ENCODE measurements at regions not wholly inside any gene's neighbourhood (a gene's known extent, or its start where the extent isn't known, plus 50 kb on each side); places are given as distances from the start of the nearest gene placed in this dataset.

DNA sequence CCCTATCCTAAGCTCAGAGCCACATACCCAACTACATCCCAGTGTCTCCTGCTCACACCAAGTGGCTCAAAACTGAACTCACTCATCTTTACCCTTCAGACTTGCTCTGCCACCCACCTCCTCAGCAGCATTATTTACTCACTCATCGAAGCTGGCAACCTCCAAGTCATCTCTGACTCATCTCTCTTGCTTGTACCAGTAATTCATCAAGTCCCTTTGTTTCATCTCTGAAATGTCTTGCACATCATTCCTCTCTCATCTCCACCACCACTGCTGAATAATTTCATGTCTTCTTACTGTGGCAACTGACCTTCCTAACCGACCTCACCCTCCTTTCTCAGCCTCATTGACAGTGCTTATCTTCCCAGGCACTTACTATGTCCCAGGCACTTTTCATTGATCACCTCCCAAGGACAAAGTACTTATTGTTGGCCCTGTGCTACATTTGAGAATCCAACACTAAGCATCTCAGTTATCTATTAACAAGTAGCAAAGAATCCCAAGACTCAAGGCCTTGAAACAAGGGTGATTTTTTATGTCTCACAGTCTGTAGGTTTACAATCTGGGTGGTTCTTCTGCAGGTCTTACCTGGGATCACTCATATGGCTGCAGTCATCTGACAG, 82.0 kb downstream of the MRPL46 start:
- H3K4me3 ChIP-seq, result no peak overlapping the region
- H3K27ac ChIP-seq, result no peak overlapping the region

DNA sequence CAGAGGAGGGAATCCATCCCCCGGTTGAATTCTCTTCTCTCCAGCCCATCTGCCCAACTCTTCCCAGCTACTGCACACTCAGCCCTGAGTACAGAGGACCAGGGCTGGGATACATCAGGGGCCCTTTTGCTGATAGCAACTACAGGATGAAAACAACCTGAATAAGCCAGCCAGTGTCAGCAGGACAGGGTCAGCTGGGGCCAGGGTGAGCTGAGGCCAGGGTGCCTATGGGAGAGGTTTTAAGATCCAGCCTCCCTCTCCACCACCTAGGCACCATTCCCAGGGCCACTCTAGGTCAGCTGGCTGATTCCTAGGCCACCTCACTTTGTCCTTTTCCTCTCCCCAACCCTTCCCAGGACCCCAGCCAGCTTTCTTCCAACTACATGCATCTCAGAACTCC, 83.8 kb downstream of the MRPL46 start:
- Histone ChIP-seq H3K27ac (no peak overlapping the region), H3K4me3 (no peak overlapping the region)

DNA sequence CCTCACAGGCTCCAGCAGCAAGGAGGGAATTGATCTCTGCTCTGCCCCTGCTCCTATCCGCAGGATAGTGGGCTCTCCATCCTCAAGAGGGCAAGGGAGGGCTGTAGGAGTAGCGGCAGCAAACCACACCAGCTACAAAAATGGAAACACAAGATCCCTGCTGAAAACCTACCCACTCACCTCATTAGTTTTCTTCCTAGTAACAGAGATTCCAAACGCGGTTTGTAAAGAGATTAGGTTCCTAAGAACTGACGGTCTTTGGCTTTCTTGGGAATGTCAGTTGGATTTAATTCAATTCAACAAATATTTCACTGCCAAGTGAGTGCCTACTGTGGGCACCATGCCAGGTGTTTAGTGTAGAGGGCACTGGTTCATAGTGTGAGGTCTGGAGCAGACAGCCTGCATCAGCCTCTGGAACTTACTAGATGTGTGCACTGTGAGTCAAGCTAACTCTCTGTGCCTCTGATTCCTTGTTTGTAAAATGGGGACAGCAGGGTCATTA, 84.7 kb downstream of the MRPL46 start:
- no peak overlapping the region for H3K27ac ChIP-seq
- H3K4me3 ChIP-seq, result no peak overlapping the region

DNA sequence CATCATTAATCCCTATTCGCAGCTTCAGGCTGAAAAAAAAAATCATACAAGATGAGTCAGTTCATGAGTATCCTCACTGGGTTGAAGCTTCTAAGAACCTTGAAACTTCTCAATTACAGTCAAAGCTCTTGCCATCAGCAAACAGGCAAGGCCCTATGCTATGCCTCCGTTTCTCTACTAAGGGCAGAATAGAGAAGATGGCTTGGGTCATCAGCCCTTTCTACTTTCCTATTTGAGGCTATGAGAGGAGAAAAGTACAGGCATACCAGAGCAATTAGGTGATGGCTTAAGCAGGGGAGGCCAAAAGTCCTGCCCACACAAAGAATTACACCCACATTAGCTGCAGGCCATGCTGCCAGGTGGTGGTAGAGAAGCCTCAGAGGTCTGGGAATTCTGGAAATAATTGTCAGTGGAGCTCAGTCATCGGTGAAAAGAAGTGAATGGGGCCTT, 89.0 kb downstream of the MRPL46 start:
- H3K4me3 ChIP-seq, result no peak overlapping the region
- H3K27ac ChIP-seq, result no peak overlapping the region

DNA sequence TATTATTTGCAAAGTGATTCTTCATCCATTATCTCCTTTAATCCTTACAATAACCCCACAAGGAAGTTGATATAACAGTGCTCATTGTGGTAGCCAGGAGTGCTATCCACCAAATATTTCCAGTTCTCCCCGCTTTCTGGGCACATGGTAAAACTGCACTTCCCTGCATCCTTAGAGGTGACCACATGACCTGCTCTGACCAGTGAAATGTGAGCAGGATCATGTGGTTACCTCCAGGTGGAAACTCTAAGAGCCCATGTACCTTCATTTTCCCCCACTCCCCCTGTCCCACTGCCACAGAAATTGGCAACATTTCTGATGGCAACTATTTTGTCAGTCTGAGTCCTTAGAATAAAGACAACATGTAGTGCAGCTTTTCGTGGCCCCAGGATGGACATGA, 89.7 kb downstream of the MRPL46 start:
- Histone ChIP-seq H3K4me3 (no peak overlapping the region), H3K27ac (no peak overlapping the region)

DNA sequence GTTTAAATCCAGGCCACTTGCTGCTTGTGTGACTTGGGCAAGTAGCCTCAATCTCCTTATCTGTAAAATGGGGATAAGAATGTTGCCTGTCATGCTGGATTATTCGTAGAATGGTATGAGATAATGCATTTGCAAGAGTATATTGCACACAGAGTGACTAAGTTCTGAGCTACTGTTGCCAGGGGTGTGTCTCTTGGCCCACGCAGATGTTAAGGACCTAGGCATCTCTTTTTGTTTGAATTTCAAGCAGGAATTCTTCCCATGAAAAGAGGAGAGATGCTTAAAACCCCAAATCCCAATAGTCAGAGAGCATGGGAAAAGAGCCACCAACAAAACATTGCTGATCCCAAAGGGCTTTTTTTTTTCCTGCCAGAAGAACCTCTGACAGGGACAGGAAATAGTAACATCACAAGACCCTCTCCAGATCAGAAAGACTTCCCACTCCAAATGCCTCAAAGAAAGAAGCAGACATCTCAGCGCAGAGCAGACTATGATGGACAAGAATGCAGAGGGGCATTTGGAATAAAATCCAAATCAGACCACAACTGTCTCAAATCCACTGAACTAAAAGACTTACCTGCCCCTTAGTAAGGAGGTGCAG, 90.5 kb downstream of the MRPL46 start:
- Histone ChIP-seq H3K4me3 (no peak overlapping the region), H3K27ac (no peak overlapping the region)

DNA sequence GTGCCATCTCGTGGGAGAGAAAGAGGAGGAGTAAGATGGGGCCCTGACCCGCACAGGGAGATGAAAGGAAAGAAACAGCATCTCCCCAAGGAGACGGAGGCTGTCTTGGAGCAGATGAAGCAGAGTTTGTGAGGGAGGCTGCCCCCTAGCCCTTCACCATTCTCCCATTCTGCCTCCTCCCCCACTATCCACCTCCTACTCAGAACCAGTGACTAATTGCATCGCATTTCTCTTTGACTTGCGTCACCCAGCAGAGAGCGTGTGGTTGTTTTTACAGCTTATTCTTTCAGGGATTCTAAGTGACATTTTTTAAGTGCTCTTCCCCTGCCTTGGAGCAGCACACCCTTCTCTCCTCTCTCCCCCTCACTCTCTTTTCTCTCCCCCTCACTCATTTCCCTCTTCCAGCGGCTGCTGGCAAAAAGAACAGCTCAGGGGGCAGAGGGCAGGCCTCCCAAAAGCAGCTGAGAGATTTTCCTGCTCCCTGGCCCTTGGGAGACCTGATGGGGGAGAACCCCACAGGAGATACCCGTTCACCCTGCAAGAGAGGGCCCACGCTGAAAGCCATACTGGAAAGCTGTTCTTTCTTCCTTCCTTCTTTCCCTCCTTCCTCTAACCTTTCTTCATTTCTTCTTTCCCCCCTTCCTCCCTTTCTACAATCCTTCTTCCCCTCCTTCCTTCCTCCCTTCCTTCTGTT, 91.8 kb downstream of the MRPL46 start:
- H3K4me3 ChIP-seq, result no peak overlapping the region
- no peak overlapping the region for H3K27ac ChIP-seq

DNA sequence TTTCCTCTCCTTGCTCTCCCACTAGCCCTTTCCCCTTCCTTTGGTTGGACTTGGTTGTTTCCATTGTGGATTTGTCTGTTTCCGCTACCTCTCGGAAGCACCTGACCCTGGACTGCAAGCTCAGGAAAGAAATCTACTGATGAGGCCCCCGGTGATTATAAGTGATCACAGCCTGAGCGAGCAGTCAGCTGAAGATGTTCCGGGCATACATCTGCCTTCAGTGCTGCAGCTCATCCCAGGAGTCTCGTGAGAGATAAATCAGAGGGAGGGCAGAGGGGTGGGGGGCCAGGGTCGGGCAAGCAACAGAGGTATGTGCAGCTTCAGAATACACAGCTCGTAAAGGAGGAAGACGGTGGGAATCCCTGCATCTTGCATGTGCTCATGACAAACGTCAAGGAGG, 102.1 kb downstream of the MRPL46 start:
- H3K4me3 ChIP-seq, result no peak overlapping the region
- no peak overlapping the region for H3K27ac ChIP-seq

DNA sequence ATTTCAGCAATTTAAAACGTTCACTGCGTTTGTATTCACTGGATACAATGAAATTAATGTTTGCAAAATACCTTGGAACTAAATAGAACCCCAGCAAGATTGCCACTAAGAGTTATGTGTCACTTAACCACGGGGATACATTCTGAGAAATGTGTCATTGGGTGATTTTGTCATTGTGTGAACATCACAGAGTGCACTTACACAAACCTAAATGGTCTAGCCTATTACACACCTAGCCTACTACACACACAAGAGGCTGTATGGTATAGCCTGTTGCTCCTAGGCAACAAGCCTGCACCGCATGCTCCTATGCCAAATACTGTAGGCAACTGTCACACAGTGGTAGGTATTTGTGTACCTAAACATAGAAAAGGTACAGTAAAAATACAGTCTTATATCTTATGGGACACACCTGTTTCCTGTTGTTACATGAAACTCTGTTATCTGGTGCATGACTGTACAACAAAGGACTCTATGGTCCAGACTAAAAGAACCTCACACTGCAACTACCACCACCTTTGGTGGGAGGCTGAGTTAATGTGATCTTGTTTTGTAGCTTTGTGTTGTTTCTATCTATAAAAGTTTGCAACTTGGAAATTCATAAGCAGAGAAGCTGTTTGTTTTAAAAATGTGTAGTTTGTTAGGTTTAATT, 92.2 kb upstream of the NTRK3 start:
- no peak overlapping the region for H3K27ac ChIP-seq

DNA sequence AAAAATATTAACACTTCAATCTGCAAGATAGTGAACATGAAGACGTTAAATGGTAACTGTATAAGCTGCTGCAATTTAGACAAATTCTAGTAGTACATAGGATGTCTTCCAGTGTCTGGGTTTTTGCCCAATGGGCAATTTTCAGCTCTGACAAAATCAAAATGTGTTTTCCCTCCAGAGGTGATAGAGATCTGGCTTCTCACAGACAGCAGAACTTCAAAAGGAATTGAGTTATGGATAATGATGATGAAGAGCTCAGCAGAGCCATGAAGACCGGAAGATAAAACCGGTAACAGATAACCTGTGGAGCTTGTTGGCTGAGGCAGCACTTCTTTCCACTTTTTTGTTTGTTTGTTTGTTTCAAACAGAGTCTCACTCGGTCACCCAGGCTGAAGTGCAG, 89.4 kb upstream of the NTRK3 start:
- Histone ChIP-seq H3K27ac (no peak overlapping the region), H3K4me3 (no peak overlapping the region)

More for the DNA sequence above, 92.2 kb upstream of the NTRK3 start:
- H3K4me3 ChIP-seq, result no peak overlapping the region

DNA sequence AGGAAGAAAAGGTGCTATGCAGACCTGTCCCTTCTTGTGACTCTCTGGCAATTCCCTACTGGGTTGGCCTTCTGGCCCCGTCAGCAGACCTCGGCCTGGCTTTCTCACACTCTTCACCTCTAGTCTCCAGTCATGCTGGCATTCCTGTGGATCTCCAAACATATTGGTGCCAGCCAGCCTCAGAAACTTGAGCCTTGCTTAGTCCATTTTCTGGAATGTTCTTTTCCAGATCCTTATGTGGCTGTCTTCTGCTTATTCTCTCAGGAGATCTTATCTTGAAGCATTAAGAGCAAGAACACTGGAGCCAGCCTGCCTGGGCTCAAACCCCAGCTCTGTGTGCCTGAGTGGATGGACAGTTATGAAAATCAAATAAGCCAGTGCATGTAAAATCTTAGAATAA, 88.2 kb upstream of the NTRK3 start:
- Histone ChIP-seq H3K4me3 (no peak overlapping the region), H3K27ac (no peak overlapping the region)

DNA sequence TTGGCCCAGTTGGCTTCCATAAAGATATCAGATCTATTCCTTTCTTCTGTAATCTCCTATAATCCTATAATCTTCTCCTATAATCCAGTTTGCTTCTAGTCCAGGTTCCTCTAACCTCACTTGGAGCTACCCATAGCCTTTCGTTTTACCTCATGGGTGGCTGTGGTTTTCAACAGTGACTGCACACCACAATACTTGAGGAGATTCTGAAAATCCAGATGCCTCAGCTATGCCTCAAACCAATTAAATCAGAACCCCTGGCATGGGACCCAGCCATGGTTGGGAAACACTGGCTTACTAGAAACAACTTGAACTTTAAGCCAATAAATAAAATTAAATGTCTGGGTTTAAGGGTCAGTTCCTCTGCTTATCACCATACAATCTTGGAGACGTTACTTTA, 86.1 kb upstream of the NTRK3 start:
- Histone ChIP-seq H3K4me3 (no peak overlapping the region), H3K27ac (no peak overlapping the region)

DNA sequence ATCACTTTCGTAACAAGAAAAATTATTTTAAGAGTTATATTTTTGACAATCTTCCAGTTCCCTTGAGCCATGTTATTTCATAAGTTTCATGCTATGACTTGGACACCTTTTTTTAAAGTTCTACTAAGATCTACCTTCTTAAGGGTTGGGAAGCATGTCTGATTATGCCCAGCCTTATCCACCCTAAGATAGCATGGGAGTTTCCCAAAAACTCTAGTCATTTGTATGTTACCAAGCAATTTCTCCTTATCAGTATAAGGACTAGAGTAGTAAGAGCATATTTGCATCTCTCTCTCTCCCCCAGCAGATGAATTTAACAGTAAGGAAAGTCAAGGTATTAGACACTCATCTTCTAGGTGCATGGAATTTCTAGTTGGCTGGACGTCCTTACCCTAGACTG, 85.1 kb upstream of the NTRK3 start:
- Histone ChIP-seq H3K27ac (no peak overlapping the region), H3K4me3 (no peak overlapping the region)

DNA sequence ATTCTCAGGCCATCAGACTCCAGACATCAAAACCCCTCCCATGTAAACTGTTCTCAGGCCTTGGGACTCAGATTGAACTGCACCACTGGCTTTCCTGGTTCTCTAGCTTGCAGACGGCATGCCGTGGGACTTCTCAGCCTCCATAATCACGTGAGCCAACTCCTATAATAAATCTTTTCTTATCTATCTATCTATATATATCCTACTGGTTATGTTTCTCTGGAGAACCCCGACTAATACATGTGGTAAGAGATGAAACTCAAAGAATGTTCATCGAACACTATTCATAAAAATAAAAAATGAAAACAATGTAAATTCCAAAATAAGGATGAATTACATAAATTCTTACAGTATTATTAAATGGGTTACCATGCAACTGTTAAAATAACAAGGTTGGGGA, 84.5 kb upstream of the NTRK3 start:
- H3K4me3 ChIP-seq, result no peak overlapping the region

DNA sequence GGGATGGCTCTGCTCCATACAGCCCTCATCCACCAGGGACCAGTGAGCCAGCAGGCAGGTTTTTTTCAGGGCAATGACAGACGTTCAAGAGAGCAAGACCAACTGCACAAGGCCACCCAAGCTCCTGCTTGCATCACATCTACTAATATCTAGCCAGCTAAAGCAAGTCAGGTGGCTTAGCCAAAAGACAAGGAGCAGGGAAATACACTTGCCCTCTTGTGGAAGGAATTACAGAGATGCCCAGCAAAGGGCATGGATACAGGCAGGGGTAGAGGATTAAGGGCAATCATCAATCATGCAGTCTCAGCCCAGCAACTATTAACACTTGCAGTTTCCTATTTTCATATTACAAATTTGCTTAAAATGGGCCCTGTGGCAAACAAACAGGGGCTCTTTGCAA, 81.5 kb upstream of the NTRK3 start:
- Histone ChIP-seq H3K27ac (no peak overlapping the region), H3K4me3 (no peak overlapping the region)

More for the DNA sequence above, 84.5 kb upstream of the NTRK3 start:
- H3K27ac ChIP-seq, result no peak overlapping the region

DNA sequence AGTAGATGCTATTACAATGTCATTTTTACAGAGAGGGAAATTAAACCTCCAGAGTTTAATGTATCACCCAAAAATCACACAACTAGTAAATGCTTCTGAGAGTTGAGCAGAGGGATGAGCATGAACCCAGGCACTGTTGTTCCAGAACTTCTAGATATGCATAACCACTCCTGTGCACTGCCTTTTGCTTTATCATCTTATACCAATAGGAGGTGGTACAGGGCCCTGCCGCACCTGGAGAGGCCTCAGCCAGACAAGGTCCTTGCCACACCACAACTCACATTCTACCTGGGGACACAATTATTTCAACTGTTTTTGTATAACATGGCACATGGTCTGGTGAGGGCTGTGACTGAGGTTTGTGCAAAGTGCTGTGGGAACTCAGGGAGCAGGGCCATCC, 78.5 kb upstream of the NTRK3 start:
- H3K27ac ChIP-seq, result no peak overlapping the region
- H3K4me3 ChIP-seq, result no peak overlapping the region

DNA sequence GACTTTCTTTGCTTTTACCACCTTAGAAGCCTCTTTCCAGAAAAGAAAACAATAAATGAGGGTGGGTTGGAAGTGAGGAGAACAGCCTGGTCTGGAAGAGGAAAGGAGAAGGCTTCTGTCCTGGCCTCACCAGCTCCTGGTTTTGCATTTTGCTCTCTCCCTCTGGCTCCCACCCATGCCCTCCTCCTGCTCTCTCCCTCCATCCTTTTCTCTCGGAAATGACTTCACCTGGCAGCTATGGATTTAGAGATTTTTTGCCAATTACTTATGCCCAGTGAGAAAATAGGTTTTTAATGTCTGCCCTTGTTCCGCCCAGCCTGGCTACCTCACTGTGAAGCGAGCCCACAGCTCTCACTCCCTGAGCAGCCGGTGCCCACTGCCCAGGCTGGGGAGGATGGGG, 77.9 kb upstream of the NTRK3 start:
- Histone ChIP-seq H3K27ac (no peak overlapping the region), H3K4me3 (no peak overlapping the region)

DNA sequence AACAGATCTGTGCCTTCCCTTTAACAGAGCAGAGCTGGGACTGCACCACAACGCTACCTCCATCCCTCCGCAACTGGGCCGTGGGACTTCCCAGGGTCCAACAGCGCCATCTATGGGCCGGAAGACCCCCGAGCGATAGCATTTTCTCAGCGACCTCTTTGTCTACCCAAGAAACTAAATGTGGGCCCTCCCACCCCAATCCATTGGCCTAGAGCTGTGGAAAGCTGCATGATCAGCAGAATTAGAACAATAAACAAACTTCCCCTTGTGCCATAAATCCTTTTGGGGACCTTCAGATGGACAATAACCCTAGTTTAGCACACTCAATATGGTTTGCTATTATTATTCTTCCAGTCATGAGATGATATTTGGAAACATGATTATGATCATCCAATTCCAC, 74.8 kb upstream of the NTRK3 start:
- Histone ChIP-seq H3K4me3 (no peak overlapping the region), H3K27ac (no peak overlapping the region)

DNA sequence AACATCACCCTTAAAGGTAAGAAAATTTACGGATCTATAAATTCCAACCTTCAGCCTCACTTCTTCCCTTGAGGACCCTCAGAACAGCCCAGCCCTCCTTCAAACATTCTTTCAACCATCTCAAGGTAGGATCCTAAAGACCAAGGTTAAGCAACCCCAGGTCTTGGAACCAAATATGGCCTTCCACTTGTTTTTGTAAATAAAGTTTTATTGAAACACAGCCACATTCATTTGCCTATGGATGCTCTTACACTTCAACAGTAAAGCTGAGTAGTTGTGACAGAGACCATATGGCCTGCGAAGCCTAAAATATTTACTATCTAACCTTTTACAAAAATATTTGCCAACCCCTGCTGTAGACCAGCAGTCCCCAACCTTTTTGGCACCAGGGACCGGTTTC, 70.4 kb upstream of the NTRK3 start:
- no peak overlapping the region for H3K4me3 ChIP-seq

DNA sequence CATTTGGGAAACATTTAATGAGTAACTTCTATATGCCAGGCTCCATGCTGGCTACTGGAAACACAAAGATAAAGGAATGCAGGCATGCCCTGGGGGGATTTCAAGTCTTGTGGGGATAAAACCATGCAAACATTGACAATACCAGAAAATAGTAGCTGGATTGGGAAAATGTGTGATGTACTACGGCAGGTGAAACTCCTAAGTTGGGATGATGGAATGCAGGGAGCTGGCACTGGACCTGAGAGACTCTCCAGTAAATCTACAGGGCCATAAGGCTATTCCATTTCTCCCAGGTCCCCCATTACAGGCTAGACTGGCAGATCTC, 68.2 kb upstream of the NTRK3 start:
- no peak overlapping the region for H3K27ac ChIP-seq
- no peak overlapping the region for H3K4me3 ChIP-seq

More for the DNA sequence above, 70.4 kb upstream of the NTRK3 start:
- H3K27ac ChIP-seq, result no peak overlapping the region

Data from skin epidermis (tissue), 12 donors.